Adrenal gland (tissue), 5 donors: ENCODE measurements at regions not wholly inside any gene's neighbourhood (a gene's known extent, or its start where the extent isn't known, plus 50 kb on each side); places are given as distances from the start of the nearest gene placed in this dataset.
A peak's percentile ranks its signal among the peaks of the same experiment; 100 is the strongest.

Experiments used
- POLR2A ChIP-seq, 2 donors: fragments of 450-650 bp; IDR thresholded peaks; one replicate each; pipeline ENCODE4 v1.6.1; 2017; ENCODE audit warnings: antibody characterized with exemption in 2 of 2, mild to moderate bottlenecking in 2 of 2, moderate library complexity in 1 of 2
- TF ChIP-seq, protein P1 (sequence below), 6 experiments: fragments of 450-650 bp in 4 of 6; fragments of 200-600 bp in 2 of 6; sonication (generic) in 1 of 6; IDR thresholded peaks; 1 replicate in 5 of 6; 2 replicates in 1 of 6; pipeline versions ENCODE4 v1.5.1 to v1.8.0; 2016 to 2021; ENCODE audit warnings: antibody characterized with exemption in 6 of 6, mild to moderate bottlenecking in 2 of 6, moderate library complexity in 1 of 6
- donor health status: DM: no; HTN: no; CAD: no.

DNA sequence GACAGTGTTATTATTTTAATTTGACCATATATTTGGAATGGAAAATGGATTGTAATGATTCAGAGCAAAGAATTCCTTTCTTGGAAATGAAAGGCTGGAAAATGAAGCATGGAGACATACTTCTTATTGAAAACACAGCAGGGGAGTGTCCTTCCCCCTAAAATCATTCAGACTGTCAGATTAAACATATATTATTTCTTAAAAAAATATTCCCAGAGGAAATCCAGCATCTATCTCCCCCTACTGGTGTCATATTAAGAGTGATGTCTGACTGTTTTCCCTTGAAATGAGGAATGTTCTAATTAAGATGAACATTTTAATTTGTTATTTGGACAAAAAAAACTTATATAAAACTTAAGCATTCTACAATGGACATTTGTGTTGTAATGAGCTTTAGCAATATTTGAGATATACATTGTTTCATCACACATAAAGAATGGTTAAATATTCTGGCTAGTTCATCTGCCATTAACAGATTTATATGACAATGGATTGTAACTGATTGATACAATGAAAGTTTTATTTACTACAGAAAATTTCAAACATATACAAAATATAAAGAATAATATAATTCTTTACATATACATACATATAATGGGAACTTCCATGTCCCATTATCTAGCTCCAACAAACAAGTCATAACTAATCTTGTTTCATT lies 264.6 kb downstream of the SPRY1 start:
- TF ChIP-seq, protein P1, sequence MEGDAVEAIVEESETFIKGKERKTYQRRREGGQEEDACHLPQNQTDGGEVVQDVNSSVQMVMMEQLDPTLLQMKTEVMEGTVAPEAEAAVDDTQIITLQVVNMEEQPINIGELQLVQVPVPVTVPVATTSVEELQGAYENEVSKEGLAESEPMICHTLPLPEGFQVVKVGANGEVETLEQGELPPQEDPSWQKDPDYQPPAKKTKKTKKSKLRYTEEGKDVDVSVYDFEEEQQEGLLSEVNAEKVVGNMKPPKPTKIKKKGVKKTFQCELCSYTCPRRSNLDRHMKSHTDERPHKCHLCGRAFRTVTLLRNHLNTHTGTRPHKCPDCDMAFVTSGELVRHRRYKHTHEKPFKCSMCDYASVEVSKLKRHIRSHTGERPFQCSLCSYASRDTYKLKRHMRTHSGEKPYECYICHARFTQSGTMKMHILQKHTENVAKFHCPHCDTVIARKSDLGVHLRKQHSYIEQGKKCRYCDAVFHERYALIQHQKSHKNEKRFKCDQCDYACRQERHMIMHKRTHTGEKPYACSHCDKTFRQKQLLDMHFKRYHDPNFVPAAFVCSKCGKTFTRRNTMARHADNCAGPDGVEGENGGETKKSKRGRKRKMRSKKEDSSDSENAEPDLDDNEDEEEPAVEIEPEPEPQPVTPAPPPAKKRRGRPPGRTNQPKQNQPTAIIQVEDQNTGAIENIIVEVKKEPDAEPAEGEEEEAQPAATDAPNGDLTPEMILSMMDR (IDR thresholded peaks at IDR 0.05) = peak; percentile 15 to 54 (median 32)
- no peak for TF ChIP-seq POLR2A (IDR thresholded peaks at IDR 0.05)
